CD14-positive monocyte (primary cell): ENCODE measurements at regions not wholly inside any gene's neighbourhood (a gene's known extent, or its start where the extent isn't known, plus 50 kb on each side); places are given as distances from the start of the nearest gene placed in this dataset.
A peak's percentile ranks its signal among the peaks of the same experiment; 100 is the strongest.

ENCODE experiments used
- DNase-seq, 3 donors: peaks; one replicate each; pipeline ENCODE4 v3.0.0-alpha.2; 2011 to 2022
- H2AFZ ChIP-seq: 2 replicates; pipeline ENCODE4 v1.6.0; 2012; ENCODE audit warnings: mild to moderate bottlenecking, low read depth, low read length, inconsistent platforms; ENCODE audit not compliant: insufficient read depth, poor library complexity, severe bottlenecking
- H3K27ac ChIP-seq, 2 donors: 1 replicate in 1 of 2; 2 replicates in 1 of 2; pipeline ENCODE4 v1.5.1; 2012 to 2013; ENCODE audit warnings: low read length in 2 of 2, control low read depth in 1 of 2, inconsistent platforms in 1 of 2, low read depth in 1 of 2, mild to moderate bottlenecking in 1 of 2
- H3K27me3 ChIP-seq, 2 donors: one replicate each; pipeline versions ENCODE4 v1.6.0 to v1.6.1; 2011 to 2013; ENCODE audit warnings: low read length in 2 of 2; ENCODE audit not compliant: control insufficient read depth in 2 of 2, insufficient read depth in 2 of 2
- H3K36me3 ChIP-seq, 2 donors: replicated peaks in 1 of 2; 1 replicate in 1 of 2; 2 replicates in 1 of 2; pipeline versions ENCODE4 v1.5.1 to v1.6.1; 2012 to 2013; ENCODE audit warnings: low read length in 2 of 2, control low read depth in 1 of 2, inconsistent platforms in 1 of 2, mild to moderate bottlenecking in 1 of 2; ENCODE audit not compliant: insufficient read depth in 2 of 2, control insufficient read depth in 1 of 2
- H3K4me1 ChIP-seq, 2 donors: 1 replicate in 1 of 2; 2 replicates in 1 of 2; pipeline versions ENCODE4 v1.5.1 to v1.6.1; 2012 to 2013; ENCODE audit warnings: low read length in 2 of 2, control low read depth in 1 of 2, inconsistent platforms in 1 of 2, mild to moderate bottlenecking in 1 of 2, moderate library complexity in 1 of 2; ENCODE audit not compliant: insufficient read depth in 2 of 2, control insufficient read depth in 1 of 2
- H3K4me2 ChIP-seq: replicated peaks from 2 replicates; pipeline ENCODE3; 2012; ENCODE audit warnings: low read length, moderate library complexity, mild to moderate bottlenecking; ENCODE audit not compliant: poor library complexity, severe bottlenecking; ENCODE audit errors: extremely low read depth
- H3K4me3 ChIP-seq, 3 experiments: fragments of 200-600 bp in 1 of 3; sonication (generic) in 1 of 3; replicated peaks in 1 of 3; 1 replicate in 2 of 3; 2 replicates in 1 of 3; pipeline ENCODE4 v1.5.1; 2011 to 2013; ENCODE audit warnings: low read length in 3 of 3, mild to moderate bottlenecking in 3 of 3, control low read depth in 2 of 3, low read depth in 2 of 3, inconsistent platforms in 1 of 3, moderate library complexity in 1 of 3
- H3K79me2 ChIP-seq: 2 replicates; pipeline ENCODE4 v1.6.0; 2012; ENCODE audit warnings: mild to moderate bottlenecking, control low read depth, inconsistent platforms, low read length, moderate library complexity; ENCODE audit not compliant: insufficient read depth
- H3K9ac ChIP-seq: 2 replicates; pipeline ENCODE4 v1.6.0; 2017; ENCODE audit warnings: low read length, mild to moderate bottlenecking; ENCODE audit not compliant: insufficient read depth, poor library complexity, severe bottlenecking
- H3K9me3 ChIP-seq, 2 donors: replicated peaks in 1 of 2; 1 replicate in 1 of 2; 2 replicates in 1 of 2; pipeline versions ENCODE4 v1.5.1 to v1.6.1; 2012 to 2013; ENCODE audit warnings: low read length in 2 of 2, control low read depth in 1 of 2; ENCODE audit not compliant: control insufficient read depth in 1 of 2, insufficient read depth in 1 of 2
- H4K20me1 ChIP-seq: 2 replicates; pipeline ENCODE4 v1.6.0; 2012; ENCODE audit warnings: mild to moderate bottlenecking, low read length, control low read depth, moderate library complexity; ENCODE audit not compliant: insufficient read depth
- H3K27ac Mint-ChIP-seq, 7 donors: one replicate each; pipeline ENCODE4 v1.8.0; 2020; ENCODE audit warnings: mild to moderate bottlenecking in 7 of 7, mixed read lengths in 7 of 7, moderate library complexity in 6 of 7, inconsistent platforms in 2 of 7
- H3K27me3 Mint-ChIP-seq, 3 donors: one replicate each; pipeline ENCODE4 v1.8.0; 2021 to 2022; ENCODE audit warnings: low read depth in 3 of 3, mild to moderate bottlenecking in 3 of 3, mixed read lengths in 3 of 3, moderate library complexity in 3 of 3, inconsistent platforms in 1 of 3
- H3K36me3 Mint-ChIP-seq, 2 donors: one replicate each; pipeline ENCODE4 v1.8.0; 2020; ENCODE audit warnings: mixed read lengths in 2 of 2, inconsistent platforms in 1 of 2, mild to moderate bottlenecking in 1 of 2
- H3K4me1 Mint-ChIP-seq: one replicate; pipeline ENCODE4 v1.8.0; 2020; ENCODE audit warnings: mild to moderate bottlenecking, mixed read lengths
- H3K4me3 Mint-ChIP-seq, 2 donors: one replicate each; pipeline ENCODE4 v1.8.0; 2020; ENCODE audit warnings: mild to moderate bottlenecking in 2 of 2, mixed read lengths in 2 of 2, moderate library complexity in 1 of 2
- H3K9me3 Mint-ChIP-seq, 7 donors: one replicate each; pipeline ENCODE4 v1.8.0; 2020 to 2022; ENCODE audit warnings: mixed read lengths in 7 of 7, mild to moderate bottlenecking in 6 of 7, moderate library complexity in 6 of 7, inconsistent platforms in 2 of 7
- WGBS: methylation state at CpG from one replicate; pipeline ENCODE4 v1.1.5; 2013; ENCODE audit warnings: missing lambda C conversion rate; ENCODE audit not compliant: insufficient coverage; 5-methylcytosine and 5-hydroxymethylcytosine counted together
- intact Hi-C, 2 donors: fragments of 100-400 bp; cut with micrococcal nuclease; formaldehyde crosslinking; loops; one replicate each; pipeline versions ENCODE4 v1.15.0 to v1.15.1; 2023
- TF ChIP-seq, protein P1 (sequence below): fragments of 200-600 bp; IDR thresholded peaks from one replicate; pipeline ENCODE4 v1.8.0; 2022; ENCODE audit warnings: antibody characterized with exemption, mild to moderate bottlenecking

DNA sequence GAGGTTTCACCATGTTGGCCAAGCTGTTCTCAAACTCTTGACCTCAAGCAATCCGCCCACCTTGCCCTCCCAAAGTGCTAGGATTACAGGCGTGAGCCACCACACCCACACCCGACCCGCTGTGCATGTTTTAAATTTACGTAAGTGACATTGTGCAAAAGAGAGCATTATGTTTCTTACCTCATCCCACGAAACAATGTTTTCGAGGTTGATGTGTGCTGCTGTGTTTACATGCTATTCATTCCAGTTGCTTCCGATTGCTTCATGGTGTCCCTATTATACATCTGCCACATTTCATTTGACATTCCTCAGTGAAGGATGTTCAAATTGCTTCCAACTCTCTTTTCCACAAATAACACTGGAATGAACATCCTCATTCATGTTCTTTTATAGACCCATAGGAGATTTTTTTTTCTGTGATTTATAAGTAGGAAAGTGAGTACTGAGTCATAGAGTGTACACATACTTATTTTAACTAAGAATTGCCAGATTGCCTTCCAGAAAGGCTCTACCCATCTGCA lies 403.9 kb upstream of the JARID2 start:
- Histone ChIP-seq H3K36me3 (no peaks in the 10 kb centered on the region), H2AFZ (no peak overlapping the region), H3K9me3 (no peaks in the 10 kb centered on the region), H3K9ac (no peak overlapping the region), H4K20me1 (no peaks in the 10 kb centered on the region), H3K27me3 (no peaks in the 10 kb centered on the region), H3K4me3 (no peak overlapping the region), H3K27ac (peak overlapping the region in 1 of 2 donors; percentile 43), H3K4me2 (no peak overlapping the region), H3K4me1 (peaks cover 8 to 18% of the 10 kb centered on the region in 2 donors), H3K79me2 (no peaks in the 10 kb centered on the region)
- DNase-seq = peak; percentile 69 to 70 (median 70)
- Mint-ChIP-seq H3K4me1 (peaks cover 32% of the 10 kb centered on the region), H3K9me3 (peaks cover 0 to 12% (median 4%) of the 10 kb centered on the region in 7 donors), H3K27me3 (peaks cover 0 to 6% (median 2%) of the 10 kb centered on the region in 3 donors), H3K36me3 (peaks cover 0 to 7% of the 10 kb centered on the region in 2 donors), H3K4me3 (no peak overlapping the region), H3K27ac (peak overlapping the region; percentile 47 to 93 (median 87))
- TF ChIP-seq, protein P1, sequence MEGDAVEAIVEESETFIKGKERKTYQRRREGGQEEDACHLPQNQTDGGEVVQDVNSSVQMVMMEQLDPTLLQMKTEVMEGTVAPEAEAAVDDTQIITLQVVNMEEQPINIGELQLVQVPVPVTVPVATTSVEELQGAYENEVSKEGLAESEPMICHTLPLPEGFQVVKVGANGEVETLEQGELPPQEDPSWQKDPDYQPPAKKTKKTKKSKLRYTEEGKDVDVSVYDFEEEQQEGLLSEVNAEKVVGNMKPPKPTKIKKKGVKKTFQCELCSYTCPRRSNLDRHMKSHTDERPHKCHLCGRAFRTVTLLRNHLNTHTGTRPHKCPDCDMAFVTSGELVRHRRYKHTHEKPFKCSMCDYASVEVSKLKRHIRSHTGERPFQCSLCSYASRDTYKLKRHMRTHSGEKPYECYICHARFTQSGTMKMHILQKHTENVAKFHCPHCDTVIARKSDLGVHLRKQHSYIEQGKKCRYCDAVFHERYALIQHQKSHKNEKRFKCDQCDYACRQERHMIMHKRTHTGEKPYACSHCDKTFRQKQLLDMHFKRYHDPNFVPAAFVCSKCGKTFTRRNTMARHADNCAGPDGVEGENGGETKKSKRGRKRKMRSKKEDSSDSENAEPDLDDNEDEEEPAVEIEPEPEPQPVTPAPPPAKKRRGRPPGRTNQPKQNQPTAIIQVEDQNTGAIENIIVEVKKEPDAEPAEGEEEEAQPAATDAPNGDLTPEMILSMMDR = no peak
- intact Hi-C loops = no loop called here
- WGBS = no CpG with 5 or more reads among the region's 8 CpGs

- intact Hi-C loops = no loop called here
- H3K27ac Mint-ChIP-seq = peak overlapping the region in 2 of 7 donors; percentile 0 to 90
Measured at GRCh38 chr6:14844411-14844810, 401.5 kb upstream of the JARID2 start.

More at GRCh38 chr6:14844411-14844810, 401.5 kb upstream of the JARID2 start:
- H2AFZ ChIP-seq = no peak overlapping the region
- H3K79me2 ChIP-seq = no peaks in the 10 kb centered on the region
- H3K4me3 ChIP-seq = no peak overlapping the region
- 98% methylated on average over 15 of the region's 17 CpGs for WGBS
- H3K27me3 Mint-ChIP-seq = peaks cover 0 to 9% (median 2%) of the 10 kb centered on the region in 3 donors
- H3K9me3 Mint-ChIP-seq = peaks cover 0 to 12% (median 4%) of the 10 kb centered on the region in 7 donors
- no peak overlapping the region for H3K27ac ChIP-seq
- H3K9ac ChIP-seq = no peak overlapping the region
- H3K36me3 ChIP-seq = no peaks in the 10 kb centered on the region
- DNase-seq = no peak
- H4K20me1 ChIP-seq = no peaks in the 10 kb centered on the region
- no peaks in the 10 kb centered on the region for H3K27me3 ChIP-seq
- no peak overlapping the region for H3K4me2 ChIP-seq
- peaks cover 16% of the 10 kb centered on the region for H3K4me1 Mint-ChIP-seq
- peaks cover 4 to 5% of the 10 kb centered on the region in 2 donors for H3K4me1 ChIP-seq
- no peak overlapping the region for H3K4me3 Mint-ChIP-seq
- TF ChIP-seq, protein P1 = no peak
- H3K36me3 Mint-ChIP-seq = peaks cover 0 to 6% of the 10 kb centered on the region in 2 donors
- H3K9me3 ChIP-seq = no peaks in the 10 kb centered on the region
